ENCODE measurements at regions not wholly inside any gene's neighbourhood (a gene's known extent, or its start where the extent isn't known, plus 50 kb on each side); places are given as distances from the start of the nearest gene placed in this dataset.

DNA sequence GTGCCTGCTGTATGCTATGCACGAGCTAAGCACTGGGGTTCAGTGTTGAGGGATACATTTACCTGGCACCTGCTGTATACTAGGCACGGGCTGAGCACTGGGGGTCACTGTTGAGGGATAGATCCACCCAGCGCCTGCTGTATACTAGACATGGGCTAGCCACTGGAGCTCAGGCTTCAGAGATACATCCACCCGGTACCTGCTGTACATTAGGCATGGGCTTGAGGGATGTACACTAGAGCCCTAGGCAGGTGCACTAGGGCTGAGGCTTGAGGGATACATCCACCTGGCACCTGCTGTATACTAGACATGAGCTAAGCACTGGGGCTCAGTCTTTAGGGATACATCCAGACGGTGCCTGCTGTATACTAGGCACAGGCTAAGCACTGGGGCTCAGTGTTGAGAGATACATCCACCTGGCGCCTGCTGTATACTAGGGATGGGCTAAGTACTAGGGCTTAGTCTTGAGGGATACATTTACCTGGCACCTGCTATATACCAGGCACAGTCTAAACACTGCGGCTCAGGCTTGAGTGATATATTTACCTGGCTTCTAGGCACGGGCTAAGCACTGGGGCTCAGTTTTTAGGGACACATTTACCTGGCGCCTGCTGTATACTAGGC lies 92.7 kb downstream of the ADRA2C start:
- Histone ChIP-seq H3K4me1 (ENCODE audit: insufficient read depth, low read length, poor library complexity, severe bottlenecking) (no peaks in the 10 kb centered on the region), H3K36me3 (ENCODE audit: insufficient read depth, low read length, poor library complexity, severe bottlenecking) (no peaks in the 10 kb centered on the region), H3K27ac (ENCODE audit: low read depth, low read length, poor library complexity, severe bottlenecking) (no peak overlapping the region), H3K4me3 (ENCODE audit: low read depth, low read length, poor library complexity, severe bottlenecking) (no peak overlapping the region), H3K9me3 (ENCODE audit: low read depth, low read length, poor library complexity, severe bottlenecking) (no peaks in the 10 kb centered on the region), H3K27me3 (replicated peaks; ENCODE audit: insufficient read depth, low read depth, low read length, poor library complexity) (peaks cover 18% of the 10 kb centered on the region)
- TF ChIP-seq, protein P1, sequence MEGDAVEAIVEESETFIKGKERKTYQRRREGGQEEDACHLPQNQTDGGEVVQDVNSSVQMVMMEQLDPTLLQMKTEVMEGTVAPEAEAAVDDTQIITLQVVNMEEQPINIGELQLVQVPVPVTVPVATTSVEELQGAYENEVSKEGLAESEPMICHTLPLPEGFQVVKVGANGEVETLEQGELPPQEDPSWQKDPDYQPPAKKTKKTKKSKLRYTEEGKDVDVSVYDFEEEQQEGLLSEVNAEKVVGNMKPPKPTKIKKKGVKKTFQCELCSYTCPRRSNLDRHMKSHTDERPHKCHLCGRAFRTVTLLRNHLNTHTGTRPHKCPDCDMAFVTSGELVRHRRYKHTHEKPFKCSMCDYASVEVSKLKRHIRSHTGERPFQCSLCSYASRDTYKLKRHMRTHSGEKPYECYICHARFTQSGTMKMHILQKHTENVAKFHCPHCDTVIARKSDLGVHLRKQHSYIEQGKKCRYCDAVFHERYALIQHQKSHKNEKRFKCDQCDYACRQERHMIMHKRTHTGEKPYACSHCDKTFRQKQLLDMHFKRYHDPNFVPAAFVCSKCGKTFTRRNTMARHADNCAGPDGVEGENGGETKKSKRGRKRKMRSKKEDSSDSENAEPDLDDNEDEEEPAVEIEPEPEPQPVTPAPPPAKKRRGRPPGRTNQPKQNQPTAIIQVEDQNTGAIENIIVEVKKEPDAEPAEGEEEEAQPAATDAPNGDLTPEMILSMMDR (conservative IDR thresholded peaks at IDR 0.05; ENCODE audit: low read depth, low read length), result no peak
- TF ChIP-seq EZH2 (IDR thresholded peaks at IDR 0.05; ENCODE audit: borderline replicate concordance, low read depth, low read length, poor library complexity, severe bottlenecking), result no peak
- no peak for DNase-seq (ENCODE audit: low spot score)
- intact Hi-C loops (cut with micrococcal nuclease; ENCODE audit: unreplicated experiment), result no loop called here
- POLR2A ChIA-PET (ENCODE audit: low non-redundant PET), result no interaction called here
- BruUV-seq (replicated peaks), result no TSS peak
- CTCF ChIA-PET, result no interaction called here

DNA sequence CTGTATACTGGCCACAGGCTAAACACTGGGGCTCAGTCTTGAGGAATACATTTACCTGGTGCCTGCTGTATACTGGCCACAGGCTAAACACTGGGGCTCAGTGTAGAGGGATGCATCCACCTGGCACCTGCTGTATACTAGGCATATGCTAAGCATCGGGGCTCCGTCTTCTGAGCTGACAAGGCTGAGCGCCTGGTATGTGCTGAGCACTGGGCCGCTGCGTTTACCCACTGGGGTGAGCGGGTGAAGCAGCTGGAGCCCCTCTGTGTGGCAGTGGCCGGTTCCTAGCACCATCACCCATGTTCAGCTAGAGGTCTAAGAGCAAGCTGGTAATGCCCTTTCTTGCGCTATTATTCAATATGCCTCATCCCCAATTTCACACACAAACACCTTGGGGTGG lies 93.4 kb downstream of the ADRA2C start:
- Histone ChIP-seq H3K27me3 (replicated peaks; ENCODE audit: insufficient read depth, low read depth, low read length, poor library complexity) (peaks cover 14% of the 10 kb centered on the region), H3K27ac (ENCODE audit: low read depth, low read length, poor library complexity, severe bottlenecking) (no peak overlapping the region), H3K4me1 (ENCODE audit: insufficient read depth, low read length, poor library complexity, severe bottlenecking) (no peaks in the 10 kb centered on the region), H3K36me3 (ENCODE audit: insufficient read depth, low read length, poor library complexity, severe bottlenecking) (no peaks in the 10 kb centered on the region), H3K9me3 (ENCODE audit: low read depth, low read length, poor library complexity, severe bottlenecking) (no peaks in the 10 kb centered on the region), H3K4me3 (ENCODE audit: low read depth, low read length, poor library complexity, severe bottlenecking) (no peak overlapping the region)
- POLR2A ChIA-PET (ENCODE audit: low non-redundant PET), result no interaction called here
- TF ChIP-seq EZH2 (IDR thresholded peaks at IDR 0.05; ENCODE audit: borderline replicate concordance, low read depth, low read length, poor library complexity, severe bottlenecking), result no peak
- TF ChIP-seq, protein P1 (conservative IDR thresholded peaks at IDR 0.05; ENCODE audit: low read depth, low read length), result no peak
- no TSS peak for BruUV-seq (replicated peaks)
- no peak for DNase-seq (ENCODE audit: low spot score)
- CTCF ChIA-PET, result no interaction called here
- intact Hi-C loops (cut with micrococcal nuclease; ENCODE audit: unreplicated experiment), result no loop called here

DNA sequence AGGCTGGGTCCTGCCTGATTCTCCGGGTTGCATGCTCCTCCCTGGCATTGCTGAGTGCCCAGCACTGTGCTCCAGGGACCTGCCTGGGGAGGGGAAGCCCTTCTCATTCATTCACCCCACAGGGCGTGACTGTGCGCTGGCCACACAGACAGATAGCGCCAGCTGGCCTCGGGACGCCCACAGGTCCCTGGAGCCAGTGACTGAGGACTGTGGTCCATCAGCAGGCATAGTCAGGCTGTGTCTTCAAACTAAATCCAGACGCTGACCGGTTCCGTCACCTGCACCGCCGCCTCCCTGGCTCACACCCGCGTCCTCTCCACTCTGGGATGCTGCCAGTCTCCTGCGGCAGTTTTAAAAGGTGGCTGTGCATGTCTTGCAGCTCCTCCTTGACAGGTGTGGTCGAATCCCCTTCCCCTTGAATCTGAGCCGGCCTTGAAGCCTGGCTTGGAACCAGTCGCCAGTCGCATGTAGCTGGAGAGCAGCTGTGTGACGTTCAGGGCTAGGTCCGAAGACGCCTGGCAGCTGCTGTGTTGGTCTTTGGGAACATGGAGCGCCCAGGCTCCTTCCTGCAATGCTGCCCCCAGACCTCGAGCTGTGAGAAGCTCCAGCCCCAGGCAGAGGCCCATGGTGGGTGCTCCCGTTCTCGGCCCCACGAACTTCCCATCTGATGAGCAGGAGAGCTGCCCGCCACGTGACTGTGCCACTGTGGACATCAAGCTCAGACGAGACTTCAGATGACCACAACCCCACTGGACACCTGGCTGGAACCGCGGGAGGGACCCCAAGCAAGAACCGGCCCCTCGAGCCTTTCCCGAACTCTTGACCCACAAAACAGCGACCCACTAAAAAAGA lies 94.1 kb downstream of the ADRA2C start:
- ChIA-PET POLR2A (ENCODE audit: low non-redundant PET) (no interaction called here), CTCF (no interaction called here)
- Histone ChIP-seq H3K4me1 (ENCODE audit: insufficient read depth, low read length, poor library complexity, severe bottlenecking) (no peaks in the 10 kb centered on the region), H3K36me3 (ENCODE audit: insufficient read depth, low read length, poor library complexity, severe bottlenecking) (no peaks in the 10 kb centered on the region), H3K9me3 (ENCODE audit: low read depth, low read length, poor library complexity, severe bottlenecking) (no peaks in the 10 kb centered on the region), H3K4me3 (ENCODE audit: low read depth, low read length, poor library complexity, severe bottlenecking) (no peak overlapping the region), H3K27ac (ENCODE audit: low read depth, low read length, poor library complexity, severe bottlenecking) (no peak overlapping the region), H3K27me3 (replicated peaks; ENCODE audit: insufficient read depth, low read depth, low read length, poor library complexity) (peaks cover 7% of the 10 kb centered on the region)
- DNase-seq (ENCODE audit: low spot score), result no peak
- no TSS peak for BruUV-seq (replicated peaks)
- no peak for TF ChIP-seq EZH2 (IDR thresholded peaks at IDR 0.05; ENCODE audit: borderline replicate concordance, low read depth, low read length, poor library complexity, severe bottlenecking)
- TF ChIP-seq, protein P1 (conservative IDR thresholded peaks at IDR 0.05; ENCODE audit: low read depth, low read length), result no peak
- intact Hi-C loops (cut with micrococcal nuclease; ENCODE audit: unreplicated experiment), result no loop called here

Data from A673 (cell line).